ENCODE measurements at regions not wholly inside any gene's neighbourhood (a gene's known extent, or its start where the extent isn't known, plus 50 kb on each side); places are given as distances from the start of the nearest gene placed in this dataset.

DNA sequence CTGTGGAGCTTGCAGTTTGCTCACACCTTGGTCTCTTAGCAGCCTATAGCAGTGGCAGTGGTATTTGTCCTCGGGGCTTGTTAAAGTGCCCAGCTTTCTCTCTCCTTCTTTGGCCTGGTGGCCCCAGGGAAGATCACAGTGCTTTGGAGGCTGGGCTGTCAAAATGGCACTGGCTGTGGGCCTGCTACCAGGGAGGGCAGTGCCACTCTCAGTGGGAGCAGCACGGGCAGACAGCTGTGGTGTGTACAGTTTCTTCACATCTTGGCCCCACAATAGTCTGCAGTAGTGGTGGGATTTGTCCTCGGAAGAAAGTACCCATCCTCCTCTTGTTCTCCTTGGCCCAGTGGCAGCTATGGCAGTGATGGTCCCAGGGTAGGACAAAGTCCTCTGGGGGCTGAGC lies 164.4 kb upstream of the GORAB start:
- TF ChIP-seq CTCF (conservative IDR thresholded peaks at IDR 0.05) (no peak), ZFX (IDR thresholded peaks at IDR 0.05) (no peak)
